OCI-LY3 (cell line): ENCODE measurements at regions not wholly inside any gene's neighbourhood (a gene's known extent, or its start where the extent isn't known, plus 50 kb on each side); places are given as distances from the start of the nearest gene placed in this dataset.
A peak's percentile ranks its signal among the peaks of the same experiment; 100 is the strongest.

Experiments used
- H2AFZ ChIP-seq: fragments of 200-600, 300-600 bp; shearing (Covaris generic); 2 replicates; pipeline ENCODE4 v1.6.0; 2014; ENCODE audit warnings: antibody characterized with exemption, low read depth, low read length
- H3K27ac ChIP-seq: fragments of 200-600, 300-600 bp; sonication (generic); 2 replicates; pipeline ENCODE4 v1.5.1; 2014; ENCODE audit warnings: mild to moderate bottlenecking, low read length, moderate library complexity, mixed read lengths
- H3K27me3 ChIP-seq: fragments of 200-600, 300-600 bp; sonication (generic); 2 replicates; pipeline ENCODE4 v1.6.1; 2014; ENCODE audit warnings: low read depth, low read length, mixed read lengths
- H3K36me3 ChIP-seq: fragments of 200-600, 300-600 bp; sonication (generic); replicated peaks from 2 replicates; pipeline ENCODE3; 2014; ENCODE audit warnings: low read depth, low read length, mixed read lengths
- H3K4me1 ChIP-seq: fragments of 300-600, 200-600 bp; sonication (generic); 2 replicates; pipeline ENCODE4 v1.6.1; 2014; ENCODE audit warnings: low read length, mixed read lengths
- H3K4me2 ChIP-seq: fragments of 200-600, 300-600 bp; sonication (generic); 2 replicates; pipeline ENCODE4 v1.6.1; 2014; ENCODE audit warnings: low read length, mixed read lengths
- H3K4me3 ChIP-seq: fragments of 300-600, 200-600 bp; sonication (generic); 2 replicates; pipeline ENCODE4 v1.5.1; 2014; ENCODE audit warnings: antibody characterized with exemption, mild to moderate bottlenecking, low read length, moderate library complexity
- H3K79me2 ChIP-seq: fragments of 300-600, 200-600 bp; shearing (Covaris generic); 2 replicates; pipeline ENCODE4 v1.6.1; 2014; ENCODE audit warnings: mild to moderate bottlenecking, low read length, mixed read lengths
- H3K9ac ChIP-seq: fragments of 300-600, 200-600 bp; shearing (Covaris generic); 2 replicates; pipeline ENCODE4 v1.6.0; 2014; ENCODE audit warnings: mild to moderate bottlenecking, low read length, moderate library complexity
- H3K9me3 ChIP-seq: fragments of 200-600, 300-600 bp; shearing (Covaris generic); 2 replicates; pipeline ENCODE4 v1.6.1; 2014; ENCODE audit warnings: low read length, mixed read lengths; ENCODE audit not compliant: insufficient read depth
- H4K20me1 ChIP-seq: fragments of 200-600, 300-600 bp; sonication (generic); 2 replicates; pipeline ENCODE4 v1.6.1; 2016; ENCODE audit warnings: low read length, mixed read lengths; ENCODE audit not compliant: insufficient read depth
- EZH2phosphoT487 ChIP-seq: fragments of 200-600 bp; shearing (Covaris generic); IDR thresholded peaks from 2 replicates; pipeline ENCODE4 v1.6.1; 2018; ENCODE audit warnings: antibody characterized with exemption, mixed run types, low read depth
- TF ChIP-seq, protein P1 (sequence below): fragments of 200-600, 300-600 bp; sonication (generic); IDR thresholded peaks from 2 replicates; pipeline ENCODE4 v1.5.1; 2014; ENCODE audit warnings: antibody characterized with exemption, low read length, low read depth

- Histone ChIP-seq H3K9me3 (no peaks in the 10 kb centered on the region), H3K4me2 (no peak overlapping the region), H3K27me3 (no peaks in the 10 kb centered on the region), H3K4me1 (no peaks in the 10 kb centered on the region), H3K79me2 (no peaks in the 10 kb centered on the region), H3K9ac (no peak overlapping the region), H3K4me3 (no peak overlapping the region), H3K27ac (no peak overlapping the region), H2AFZ (no peak overlapping the region), H3K36me3 (no peaks in the 10 kb centered on the region), H4K20me1 (no peaks in the 10 kb centered on the region)
- TF ChIP-seq, protein P1, sequence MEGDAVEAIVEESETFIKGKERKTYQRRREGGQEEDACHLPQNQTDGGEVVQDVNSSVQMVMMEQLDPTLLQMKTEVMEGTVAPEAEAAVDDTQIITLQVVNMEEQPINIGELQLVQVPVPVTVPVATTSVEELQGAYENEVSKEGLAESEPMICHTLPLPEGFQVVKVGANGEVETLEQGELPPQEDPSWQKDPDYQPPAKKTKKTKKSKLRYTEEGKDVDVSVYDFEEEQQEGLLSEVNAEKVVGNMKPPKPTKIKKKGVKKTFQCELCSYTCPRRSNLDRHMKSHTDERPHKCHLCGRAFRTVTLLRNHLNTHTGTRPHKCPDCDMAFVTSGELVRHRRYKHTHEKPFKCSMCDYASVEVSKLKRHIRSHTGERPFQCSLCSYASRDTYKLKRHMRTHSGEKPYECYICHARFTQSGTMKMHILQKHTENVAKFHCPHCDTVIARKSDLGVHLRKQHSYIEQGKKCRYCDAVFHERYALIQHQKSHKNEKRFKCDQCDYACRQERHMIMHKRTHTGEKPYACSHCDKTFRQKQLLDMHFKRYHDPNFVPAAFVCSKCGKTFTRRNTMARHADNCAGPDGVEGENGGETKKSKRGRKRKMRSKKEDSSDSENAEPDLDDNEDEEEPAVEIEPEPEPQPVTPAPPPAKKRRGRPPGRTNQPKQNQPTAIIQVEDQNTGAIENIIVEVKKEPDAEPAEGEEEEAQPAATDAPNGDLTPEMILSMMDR, result no peak
- TF ChIP-seq EZH2phosphoT487, result no peak
These were observed 71.1 kb downstream of the ZNF641 start for GRCh38 chr12:48279601-48280000.

GRCh38 chr12:48279101-48279500, 71.6 kb downstream of the ZNF641 start:
- no peak overlapping the region for H3K4me3 ChIP-seq
- H3K36me3 ChIP-seq, result no peaks in the 10 kb centered on the region
- H3K4me1 ChIP-seq, result no peaks in the 10 kb centered on the region
- no peak overlapping the region for H3K27ac ChIP-seq
- H3K9ac ChIP-seq, result no peak overlapping the region
- H2AFZ ChIP-seq, result no peak overlapping the region
- H3K4me2 ChIP-seq, result no peak overlapping the region
- no peaks in the 10 kb centered on the region for H4K20me1 ChIP-seq
- no peak for TF ChIP-seq EZH2phosphoT487
- TF ChIP-seq, protein P1, result no peak
- no peaks in the 10 kb centered on the region for H3K27me3 ChIP-seq
- no peaks in the 10 kb centered on the region for H3K9me3 ChIP-seq
- no peaks in the 10 kb centered on the region for H3K79me2 ChIP-seq

DNA sequence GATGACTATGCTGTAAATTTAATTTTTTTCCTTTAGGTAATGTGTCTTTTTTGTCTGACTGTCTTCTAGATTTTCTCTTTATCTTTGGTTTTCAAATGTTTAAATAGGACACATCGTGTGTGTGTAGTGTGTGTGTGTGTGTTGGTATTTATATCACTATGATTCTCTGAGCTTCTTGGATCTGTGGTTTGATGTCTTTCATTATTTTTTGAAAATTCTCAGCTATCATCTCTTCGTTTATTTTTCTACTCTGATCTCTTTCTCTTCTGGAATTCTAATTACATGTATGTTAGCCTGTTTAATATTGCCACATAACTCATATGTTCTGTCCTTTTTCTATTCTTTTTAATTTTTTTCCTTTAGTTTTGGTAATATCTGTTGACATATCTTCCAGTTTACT, 73.5 kb upstream of the OR10AD1 start:
- Histone ChIP-seq H3K36me3 (no peaks in the 10 kb centered on the region), H2AFZ (no peak overlapping the region), H3K4me3 (no peak overlapping the region), H4K20me1 (no peaks in the 10 kb centered on the region), H3K4me1 (no peaks in the 10 kb centered on the region), H3K4me2 (no peak overlapping the region), H3K79me2 (no peaks in the 10 kb centered on the region), H3K27ac (no peak overlapping the region), H3K9me3 (no peaks in the 10 kb centered on the region), H3K9ac (no peak overlapping the region), H3K27me3 (no peaks in the 10 kb centered on the region)
- no peak for TF ChIP-seq EZH2phosphoT487
- TF ChIP-seq, protein P1, result no peak

DNA sequence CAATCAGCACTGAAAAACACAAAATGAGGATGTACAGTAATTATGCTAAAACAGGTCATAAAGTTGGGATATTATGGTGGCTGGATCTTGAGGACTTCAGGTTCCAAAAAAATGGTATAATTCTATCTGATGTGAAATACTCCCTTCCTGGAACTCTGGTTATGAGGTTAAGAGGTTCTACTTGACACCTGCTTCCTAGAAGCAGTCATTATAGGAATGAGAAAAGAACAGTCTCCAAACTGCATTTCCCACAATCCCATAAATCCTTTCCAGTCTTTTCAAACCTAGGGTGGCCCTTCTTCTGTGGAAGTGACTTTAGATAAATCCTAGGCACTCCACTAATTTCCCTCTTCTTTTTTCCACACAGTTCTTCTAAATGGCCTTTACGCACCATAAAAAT, 63.7 kb upstream of the OR10AD1 start:
- Histone ChIP-seq H3K4me2 (peak overlapping the region; percentile 20; the same call in 1 of the 2 replicates), H4K20me1 (no peaks in the 10 kb centered on the region), H3K36me3 (no peaks in the 10 kb centered on the region), H3K9me3 (0 out of 2 replicates have a peak, but pooled peaks cover 4% of the 10 kb centered on the region), H3K27me3 (no peaks in the 10 kb centered on the region), H2AFZ (no peak overlapping the region), H3K4me3 (no peak overlapping the region), H3K9ac (no peak overlapping the region), H3K27ac (no peak overlapping the region), H3K79me2 (no peaks in the 10 kb centered on the region), H3K4me1 (peaks cover 21% of the 10 kb centered on the region)
- TF ChIP-seq, protein P1, result no peak
- no peak for TF ChIP-seq EZH2phosphoT487
